GM12892 (cell line): ENCODE measurements at regions not wholly inside any gene's neighbourhood (a gene's known extent, or its start where the extent isn't known, plus 50 kb on each side); places are given as distances from the start of the nearest gene placed in this dataset.
"Not testable (repeated sequence)": the region's sequence is repeated elsewhere in the genome, so short reads cannot be mapped to it uniquely, and the experiment has no call there.

Source experiments
- DNase-seq: peaks from one replicate; pipeline ENCODE4 v3.0.0; 2011; ENCODE audit not compliant: insufficient read length
- FAIRE-seq: peaks from 2 replicates; lab custom pipeline; 2011; peaks lifted over from hg19 to GRCh38; lab: Jason Lieb, UNC
- POLR2A ChIP-seq: IDR thresholded peaks from 2 replicates; pipeline ENCODE4 v1.6.1; 2011; ENCODE audit warnings: low read depth, low read length, control low read depth
- POLR2AphosphoS5 ChIP-seq: IDR thresholded peaks from 2 replicates; pipeline ENCODE4 v1.6.1; 2011; ENCODE audit warnings: low read depth, low read length, control low read depth
- TAF1 ChIP-seq: IDR thresholded peaks from 2 replicates; pipeline ENCODE4 v1.6.1; 2011; ENCODE audit warnings: low read depth, mild to moderate bottlenecking, control low read depth, low read length, borderline replicate concordance

GRCh38 chr1:101437800-101438199, 201.0 kb downstream of the S1PR1 start:
- FAIRE-seq (peak; percentile 70), DNase-seq (no peak)
- TF ChIP-seq POLR2AphosphoS5 (no peak), TAF1 (no peak), POLR2A (no peak)

- no peak for DNase-seq
- peak; percentile 82 for FAIRE-seq
- TF ChIP-seq POLR2AphosphoS5 (no peak), POLR2A (no peak), TAF1 (no peak)
These were observed 201.5 kb downstream of the S1PR1 start for GRCh38 chr1:101438359-101438758.

- TF ChIP-seq TAF1 (no peak), POLR2A (no peak), POLR2AphosphoS5 (no peak)
- DNase-seq (no peak), FAIRE-seq (peak; percentile 67)
These were observed 203.7 kb downstream of the S1PR1 start for GRCh38 chr1:101440485-101440884.

- FAIRE-seq (peak; percentile 83), DNase-seq (no peak)
- no peak for TF ChIP-seq POLR2AphosphoS5
- no peak for TF ChIP-seq TAF1
- TF ChIP-seq POLR2A = no peak
These were observed 207.6 kb downstream of the S1PR1 start for GRCh38 chr1:101444381-101444780.

- FAIRE-seq = peak; percentile 88
- TF ChIP-seq POLR2A = no peak
- TF ChIP-seq TAF1 = no peak
- no peak for TF ChIP-seq POLR2AphosphoS5
- no peak for DNase-seq
These were observed 208.2 kb downstream of the S1PR1 start for GRCh38 chr1:101444873-101445618.

- DNase-seq (no peak), FAIRE-seq (peak; percentile 33)
- TF ChIP-seq POLR2A (no peak), TAF1 (no peak), POLR2AphosphoS5 (no peak)
These were observed 211.2 kb downstream of the S1PR1 start for GRCh38 chr1:101448018-101448417.

- not testable (repeated sequence) for FAIRE-seq, DNase-seq
These were observed 213.9 kb downstream of the S1PR1 start for GRCh38 chr1:101450691-101451090.

- FAIRE-seq (peak; percentile 76), DNase-seq (no peak)
- TF ChIP-seq POLR2A = no peak
- TF ChIP-seq POLR2AphosphoS5 = no peak
- TF ChIP-seq TAF1 = no peak
These were observed 215.1 kb downstream of the S1PR1 start for GRCh38 chr1:101451888-101452287.

GRCh38 chr1:101452825-101453224, 216.0 kb downstream of the S1PR1 start:
- FAIRE-seq (no peak), DNase-seq (no peak)
- TF ChIP-seq POLR2A = no peak
- TF ChIP-seq TAF1 = no peak
- TF ChIP-seq POLR2AphosphoS5 = no peak

GRCh38 chr1:101453844-101454243, 217.0 kb downstream of the S1PR1 start:
- FAIRE-seq (peak; percentile 87), DNase-seq (no peak)
- TF ChIP-seq POLR2AphosphoS5 (no peak), POLR2A (no peak), TAF1 (no peak)

GRCh38 chr1:101455166-101455565, 218.3 kb downstream of the S1PR1 start:
- FAIRE-seq = peak; percentile 92
- TF ChIP-seq POLR2AphosphoS5 = no peak
- TF ChIP-seq TAF1 = no peak
- TF ChIP-seq POLR2A = no peak
- DNase-seq = no peak

- no peak for DNase-seq
- no peak for FAIRE-seq
These were observed 223.9 kb downstream of the S1PR1 start for GRCh38 chr1:101460739-101461138.

More at GRCh38 chr1:101460739-101461138, 223.9 kb downstream of the S1PR1 start:
- TF ChIP-seq POLR2A (no peak), TAF1 (no peak), POLR2AphosphoS5 (no peak)
